Heart left ventricle (tissue), 16 donors: ENCODE measurements at regions not wholly inside any gene's neighbourhood (a gene's known extent, or its start where the extent isn't known, plus 50 kb on each side); places are given as distances from the start of the nearest gene placed in this dataset.

Source experiments
- ATAC-seq, 4 donors: fragments of 200-7000 bp; cut with Tn5 transposase; one replicate each; pipeline ENCODE4 v1.9.1; 2020 to 2022; ENCODE audit warnings: moderate library complexity in 4 of 4, mild to moderate bottlenecking in 3 of 4, moderate number of reproducible peaks in 1 of 4
- DNase-seq, 5 donors: peaks; one replicate each; pipeline ENCODE4 v3.0.0-alpha.2; 2020
- H3K27ac ChIP-seq, 12 donors: fragments of 200-600 bp; sonication (generic) in 4 of 12; one replicate each; pipeline versions ENCODE4 v1.5.0 to v1.8.0; 2016 to 2022; ENCODE audit warnings: mild to moderate bottlenecking in 2 of 12
- H3K27me3 ChIP-seq, 9 donors: fragments of 200-600 bp; sonication (generic) in 2 of 9; one replicate each; pipeline versions ENCODE4 v1.5.1 to v1.8.0; 2016 to 2022; ENCODE audit warnings: mild to moderate bottlenecking in 3 of 9
- H3K36me3 ChIP-seq, 9 donors: fragments of 200-600 bp; sonication (generic) in 2 of 9; one replicate each; pipeline versions ENCODE4 v1.5.0 to v1.8.0; 2018 to 2022; ENCODE audit warnings: mild to moderate bottlenecking in 2 of 9
- H3K4me1 ChIP-seq, 12 donors: fragments of 200-600 bp; sonication (generic) in 4 of 12; one replicate each; pipeline versions ENCODE4 v1.5.0 to v1.8.0; 2016 to 2022; ENCODE audit warnings: mild to moderate bottlenecking in 3 of 12
- H3K4me3 ChIP-seq, 12 donors: fragments of 200-600 bp; sonication (generic) in 4 of 12; one replicate each; pipeline versions ENCODE4 v1.5.0 to v1.8.0; 2017 to 2022; ENCODE audit warnings: mild to moderate bottlenecking in 9 of 12, moderate library complexity in 4 of 12
- H3K9me3 ChIP-seq, 12 donors: fragments of 200-600 bp; sonication (generic) in 4 of 12; one replicate each; pipeline versions ENCODE4 v1.5.0 to v1.8.0; 2016 to 2022; ENCODE audit warnings: mild to moderate bottlenecking in 1 of 12
- CTCF ChIP-seq, 12 donors: fragments of 200-600 bp; sonication (generic) in 4 of 12; IDR thresholded peaks; one replicate each; pipeline versions ENCODE4 v1.5.0 to v1.8.0; 2018 to 2022; ENCODE audit warnings: antibody characterized with exemption in 12 of 12, mild to moderate bottlenecking in 5 of 12
- POLR2A ChIP-seq, 2 donors: fragments of 450-650 bp; IDR thresholded peaks; one replicate each; pipeline ENCODE4 v1.6.1; 2017; ENCODE audit warnings: antibody characterized with exemption in 2 of 2, mild to moderate bottlenecking in 2 of 2, moderate library complexity in 2 of 2
- WGBS, 4 donors: extraction: QIAGEN DNeasy Blood & Tissue Kit in 2 of 4; methylation state at CpG; one replicate each; pipeline versions ENCODE4 v1.1.5 to v1.1.7; 2013 to 2018; 5-methylcytosine and 5-hydroxymethylcytosine counted together
- intact Hi-C, 10 donors: fragments of 100-400 bp; cut with DNase I; formaldehyde crosslinking; loops; one replicate each; pipeline versions ENCODE4 v1.11.1 to v1.14.2; 2022
- donor health status: ischemic (EF 13 %, LVEDD 7.1; RV severe dilation, severe dysfunction).
- donor health status: healthy with polysubstance abuse.
- donor health status: DM: no; HTN: yes; CAD: no.
- donor health status: DM: no; HTN: no; CAD: no.
- donor health status: ischemic (EF 25% LVEDD 6.9; RV normal size, moderate dysfunction).
- donor health status: ischemic (EF 25% LVEDD 5.7; RV mildly dilated, moderate dysfunction).
- donor health status: healthy.
- donor health status: DM: yes; HTN: yes; CAD: no.
- donor health status: ischemic (EF 35%, LVEDD 5.7; RV mildly dilated, moderate dysfunction).
- donor health status: nonischemic (EF 11% LVEDD 7.7; RV severe dilation, severe dysfunction).
- donor health status: DM: yes; HTN: yes; CAD: no.
- donor health status: PGD.
- donor health status: ischemic (EF 29% LVEDD 5.4; RV normal size, mild dysfunction).
- donor health status: nonischemic (EF 23%, LVEDD 6.1; RV moderate dilation, normal function).

- Histone ChIP-seq H3K27ac (no peak overlapping the region), H3K4me3 (no peak overlapping the region), H3K4me1 (peaks cover 0 to 11% (median 0%) of the 10 kb centered on the region in 12 donors), H3K9me3 (no peaks in the 10 kb centered on the region), H3K36me3 (no peaks in the 10 kb centered on the region), H3K27me3 (no peaks in the 10 kb centered on the region)
- DNase-seq (no peak), ATAC-seq (no peak)
- 16 to 43% (median 37%) methylated on average over 3 of the region's 3 CpGs for WGBS, 4 donors
- intact Hi-C loops: no loop called here
- TF ChIP-seq CTCF (IDR thresholded peaks at IDR 0.05) (no peak), POLR2A (IDR thresholded peaks at IDR 0.05) (no peak)
Observed at GRCh38 chr3:107025961-107026360, 351.3 kb upstream of the CCDC54 start.

GRCh38 chr3:107028086-107028485, 349.2 kb upstream of the CCDC54 start:
- intact Hi-C loops: no loop called here
- 51 to 83% (median 72%) methylated on average over 1 of the region's 1 CpG for WGBS, 4 donors

GRCh38 chr3:107028626-107029025, 348.6 kb upstream of the CCDC54 start:
- no peaks in the 10 kb centered on the region for H3K27me3 ChIP-seq
- H3K4me3 ChIP-seq: no peak overlapping the region
- ATAC-seq: no peak
- no peak overlapping the region for H3K27ac ChIP-seq
- no peaks in the 10 kb centered on the region for H3K36me3 ChIP-seq
- intact Hi-C loops: no loop called here
- H3K9me3 ChIP-seq: peaks cover 0 to 3% (median 0%) of the 10 kb centered on the region in 12 donors
- no peak for DNase-seq
- H3K4me1 ChIP-seq: peaks cover 0 to 11% (median 0%) of the 10 kb centered on the region in 12 donors
- TF ChIP-seq POLR2A (IDR thresholded peaks at IDR 0.05): no peak
- TF ChIP-seq CTCF (IDR thresholded peaks at IDR 0.05): no peak
- WGBS, 4 donors: 92 to 95% (median 92%) methylated on average over 1 of the region's 1 CpG

More at GRCh38 chr3:107028086-107028485, 349.2 kb upstream of the CCDC54 start:
- no peak for DNase-seq
- Histone ChIP-seq H3K9me3 (peaks cover 0 to 3% (median 0%) of the 10 kb centered on the region in 12 donors), H3K4me1 (peaks cover 0 to 11% (median 0%) of the 10 kb centered on the region in 12 donors), H3K27me3 (no peaks in the 10 kb centered on the region), H3K27ac (no peak overlapping the region), H3K36me3 (no peaks in the 10 kb centered on the region), H3K4me3 (no peak overlapping the region)
- ATAC-seq: no peak
- no peak for TF ChIP-seq CTCF (IDR thresholded peaks at IDR 0.05)
- TF ChIP-seq POLR2A (IDR thresholded peaks at IDR 0.05): no peak

GRCh38 chr3:107032111-107032510, 345.1 kb upstream of the CCDC54 start:
- ATAC-seq (no peak), DNase-seq (no peak)
- no peak for TF ChIP-seq POLR2A (IDR thresholded peaks at IDR 0.05)
- no peak for TF ChIP-seq CTCF (IDR thresholded peaks at IDR 0.05)
- Histone ChIP-seq H3K27me3 (no peaks in the 10 kb centered on the region), H3K9me3 (peaks cover 0 to 19% (median 0%) of the 10 kb centered on the region in 12 donors), H3K4me3 (no peak overlapping the region), H3K4me1 (no peaks in the 10 kb centered on the region), H3K36me3 (no peaks in the 10 kb centered on the region), H3K27ac (no peak overlapping the region)
- 82 to 92% (median 91%) methylated on average over 2 of the region's 2 CpGs for WGBS, 4 donors
- intact Hi-C loops: no loop called here
